ENCODE measurements at regions not wholly inside any gene's neighbourhood (a gene's known extent, or its start where the extent isn't known, plus 50 kb on each side); places are given as distances from the start of the nearest gene placed in this dataset.

- TF ChIP-seq CTCF (IDR thresholded peaks at IDR 0.05): no peak
- no peak for TF ChIP-seq POLR2A (IDR thresholded peaks at IDR 0.05)
- TF ChIP-seq EP300 (IDR thresholded peaks at IDR 0.05): no peak
These were observed 598.4 kb upstream of the ZNF337 start for GRCh38 chr20:26295006-26295405.

All from upper lobe of left lung (tissue), 4 donors.